Progenitor cell of endocrine pancreas (in vitro differentiated cells): ENCODE measurements at regions not wholly inside any gene's neighbourhood (a gene's known extent, or its start where the extent isn't known, plus 50 kb on each side); places are given as distances from the start of the nearest gene placed in this dataset.
"Not testable (repeated sequence)": the region's sequence is repeated elsewhere in the genome, so short reads cannot be mapped to it uniquely, and the experiment has no call there.

Experiments
- DNase-seq: peaks from one replicate; pipeline ENCODE4 v3.0.0; 2021; ENCODE audit warnings: low spot score; ENCODE audit not compliant: unreplicated experiment
- H3K27ac Mint-ChIP-seq: 2 replicates; pipeline ENCODE4 v1.8.0; 2021; ENCODE audit warnings: mild to moderate bottlenecking, moderate library complexity, mixed read lengths
- H3K27me3 Mint-ChIP-seq: 2 replicates; pipeline ENCODE4 v1.8.0; 2021; ENCODE audit warnings: mixed read lengths
- H3K36me3 Mint-ChIP-seq: 2 replicates; pipeline ENCODE4 v1.8.0; 2022; ENCODE audit warnings: mixed read lengths; ENCODE audit not compliant: insufficient read depth
- H3K4me1 Mint-ChIP-seq: 2 replicates; pipeline ENCODE4 v1.8.0; 2021; ENCODE audit warnings: low read depth, mixed read lengths
- H3K4me3 Mint-ChIP-seq: 2 replicates; pipeline ENCODE4 v1.8.0; 2021; ENCODE audit warnings: low read depth, mild to moderate bottlenecking, moderate library complexity, mixed read lengths
- H3K9me3 Mint-ChIP-seq: 2 replicates; pipeline ENCODE4 v1.8.0; 2021; ENCODE audit warnings: low read depth, mixed read lengths
- CTCF ChIP-seq: fragments of 200-600 bp; sonication (generic); IDR thresholded peaks from one replicate; pipeline ENCODE4 v1.5.0; 2021; ENCODE audit warnings: antibody characterized with exemption, mild to moderate bottlenecking; ENCODE audit not compliant: unreplicated experiment

DNA sequence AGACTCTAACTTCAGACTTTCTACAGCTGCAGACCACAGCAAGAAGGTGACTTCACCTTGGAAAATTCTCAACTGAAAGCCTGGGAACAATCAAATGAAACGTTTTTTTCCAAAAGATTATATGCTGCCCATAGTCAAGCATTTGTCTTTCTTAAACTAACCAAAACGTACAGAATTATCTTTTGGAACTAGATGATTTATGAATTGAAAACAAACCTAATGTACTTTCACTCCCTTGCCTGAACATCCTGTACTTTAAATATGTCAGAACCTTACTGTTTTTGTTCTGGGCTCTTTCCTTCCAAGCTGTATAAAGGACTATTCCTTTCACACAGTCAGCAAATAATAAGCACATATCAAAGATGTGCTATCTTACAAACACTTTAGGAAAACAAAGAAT lies 62.4 kb upstream of the TNFAIP3 start:
- no peak for DNase-seq
- no peaks in the 10 kb centered on the region for H3K9me3 Mint-ChIP-seq
- no peaks in the 10 kb centered on the region for H3K27me3 Mint-ChIP-seq
- H3K36me3 Mint-ChIP-seq, result no peaks in the 10 kb centered on the region
- no peak for TF ChIP-seq CTCF
- peaks cover 8% of the 10 kb centered on the region for H3K4me1 Mint-ChIP-seq
- H3K27ac Mint-ChIP-seq, result no peak overlapping the region
- no peak overlapping the region for H3K4me3 Mint-ChIP-seq

DNA sequence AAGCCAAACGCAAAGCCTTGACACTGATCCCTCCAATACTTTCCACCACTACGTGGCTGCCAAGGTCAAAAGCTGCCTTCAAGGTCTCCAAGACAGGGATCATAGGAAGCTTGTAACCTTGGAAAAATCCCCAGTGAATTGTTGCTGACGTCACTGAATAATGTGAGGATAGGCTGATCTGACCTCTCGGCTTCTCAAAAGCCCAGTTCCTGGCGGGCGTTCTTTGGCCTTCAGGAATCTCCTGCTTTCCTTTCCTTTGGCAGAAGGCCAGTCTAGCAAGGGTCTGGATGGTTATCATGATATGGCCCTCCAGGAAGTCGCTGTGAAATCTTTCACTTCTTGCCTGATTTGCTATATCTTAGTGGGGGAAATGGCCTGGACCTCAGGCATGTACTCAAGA lies 61.4 kb upstream of the TNFAIP3 start:
- peaks cover 8% of the 10 kb centered on the region for H3K4me1 Mint-ChIP-seq
- no peaks in the 10 kb centered on the region for H3K9me3 Mint-ChIP-seq
- H3K27me3 Mint-ChIP-seq, result no peaks in the 10 kb centered on the region
- no peak overlapping the region for H3K27ac Mint-ChIP-seq
- H3K36me3 Mint-ChIP-seq, result no peaks in the 10 kb centered on the region
- TF ChIP-seq CTCF, result no peak
- H3K4me3 Mint-ChIP-seq, result no peak overlapping the region
- DNase-seq, result no peak

GRCh38 chr6:137806914-137807682 lies 60.0 kb upstream of the TNFAIP3 start:
- no peaks in the 10 kb centered on the region for H3K36me3 Mint-ChIP-seq
- TF ChIP-seq CTCF, result no peak
- no peak overlapping the region for H3K27ac Mint-ChIP-seq
- H3K4me1 Mint-ChIP-seq, result peaks cover 12% of the 10 kb centered on the region
- no peaks in the 10 kb centered on the region for H3K9me3 Mint-ChIP-seq
- H3K4me3 Mint-ChIP-seq, result no peak overlapping the region
- no peaks in the 10 kb centered on the region for H3K27me3 Mint-ChIP-seq
- DNase-seq, result no peak

- no peak for DNase-seq
- TF ChIP-seq CTCF, result no peak
- no peaks in the 10 kb centered on the region for H3K9me3 Mint-ChIP-seq
- no peak overlapping the region for H3K4me3 Mint-ChIP-seq
- no peaks in the 10 kb centered on the region for H3K27me3 Mint-ChIP-seq
- H3K4me1 Mint-ChIP-seq, result peaks cover 12% of the 10 kb centered on the region
- H3K36me3 Mint-ChIP-seq, result no peaks in the 10 kb centered on the region
- no peak overlapping the region for H3K27ac Mint-ChIP-seq
Observed at GRCh38 chr6:137808191-137808590, 58.9 kb upstream of the TNFAIP3 start.

DNA sequence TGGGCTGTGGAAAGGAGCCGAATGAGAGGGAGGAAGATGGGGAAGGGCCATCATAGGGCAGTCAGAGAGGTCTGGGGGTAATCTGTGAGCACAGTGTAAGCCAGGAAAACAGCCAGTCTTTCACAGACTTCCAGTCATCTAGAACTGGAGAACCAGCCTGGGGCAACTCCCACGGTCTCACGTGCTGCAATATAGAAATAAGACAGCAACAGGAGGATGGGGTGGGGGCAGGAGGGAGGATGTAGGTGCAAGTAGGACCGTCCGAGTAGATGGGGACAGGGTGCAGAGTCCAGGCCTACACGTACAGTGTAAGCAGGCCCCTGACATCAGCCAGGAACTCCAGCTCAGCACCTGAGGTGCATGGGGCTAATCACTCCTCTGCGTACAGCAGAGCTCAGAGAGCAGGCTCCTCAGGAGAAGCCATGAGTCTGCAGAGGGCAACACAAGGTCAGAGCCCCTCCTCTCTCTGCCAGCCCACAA lies 58.2 kb upstream of the TNFAIP3 start:
- H3K4me1 Mint-ChIP-seq, result peaks cover 12% of the 10 kb centered on the region
- TF ChIP-seq CTCF, result no peak
- no peaks in the 10 kb centered on the region for H3K9me3 Mint-ChIP-seq
- no peaks in the 10 kb centered on the region for H3K36me3 Mint-ChIP-seq
- no peak overlapping the region for H3K4me3 Mint-ChIP-seq
- DNase-seq, result no peak
- no peak overlapping the region for H3K27ac Mint-ChIP-seq
- H3K27me3 Mint-ChIP-seq, result no peaks in the 10 kb centered on the region

- peaks cover 11% of the 10 kb centered on the region for H3K4me1 Mint-ChIP-seq
- DNase-seq, H3K9me3 Mint-ChIP-seq, H3K27me3 Mint-ChIP-seq, H3K4me3 Mint-ChIP-seq, H3K36me3 Mint-ChIP-seq, H3K27ac Mint-ChIP-seq: not testable (repeated sequence)
Observed at GRCh38 chr6:137809895-137810553, 57.0 kb upstream of the TNFAIP3 start.
